ENCODE measurements at regions not wholly inside any gene's neighbourhood (a gene's known extent, or its start where the extent isn't known, plus 50 kb on each side); places are given as distances from the start of the nearest gene placed in this dataset.

GRCh38 chrY:15289821-15290220 lies 765.5 kb downstream of the NLGN4Y start:
- no peak overlapping the region for H2AFZ ChIP-seq (ENCODE audit: low read length)
- no peaks in the 10 kb centered on the region for H3K79me2 ChIP-seq (ENCODE audit: control insufficient read depth, insufficient read depth, low read length)
- H3K4me1 ChIP-seq (ENCODE audit: control insufficient read depth, extremely low read depth, insufficient read depth, low read length) = no peaks in the 10 kb centered on the region
- no peak overlapping the region for H3K27ac ChIP-seq (ENCODE audit: insufficient read depth, low read length)
- no peaks in the 10 kb centered on the region for H3K27me3 ChIP-seq (ENCODE audit: control insufficient read depth, insufficient read depth, low read length)
- H4K20me1 ChIP-seq (ENCODE audit: control insufficient read depth, extremely low read depth, insufficient read depth, low read length) = no peaks in the 10 kb centered on the region
- no peaks in the 10 kb centered on the region for H3K9me3 ChIP-seq (ENCODE audit: control insufficient read depth, insufficient read depth, low read depth, low read length)
- TF ChIP-seq CTCF (conservative IDR thresholded peaks at IDR 0.05 in 1 of 2, IDR thresholded peaks at IDR 0.05 in 1 of 2; ENCODE audit: low read depth in 1 of 2, low read length in 2 of 2) = no peak
- TF ChIP-seq EZH2 (IDR thresholded peaks at IDR 0.05; ENCODE audit: low read length, missing control alignments) = no peak
- DNase-seq (ENCODE audit: low read depth in 2 of 2) = no peak
- H3K36me3 ChIP-seq (ENCODE audit: control insufficient read depth, insufficient read depth, low read length) = no peaks in the 10 kb centered on the region
- no peak overlapping the region for H3K9ac ChIP-seq (ENCODE audit: insufficient read depth, low read length)
- H3K4me2 ChIP-seq (ENCODE audit: extremely low read depth, insufficient read depth, low read length) = no peak overlapping the region
- H3K4me3 ChIP-seq (replicated peaks in 1 of 4; ENCODE audit: control extremely low read depth in 1 of 4, insufficient read depth in 1 of 4, low read depth in 3 of 4, low read length in 4 of 4) = no peak overlapping the region

GRCh38 chrY:15292881-15293280 lies 768.6 kb downstream of the NLGN4Y start:
- H3K79me2 ChIP-seq (ENCODE audit: control insufficient read depth, insufficient read depth, low read length) = no peaks in the 10 kb centered on the region
- no peaks in the 10 kb centered on the region for H3K4me1 ChIP-seq (ENCODE audit: control insufficient read depth, extremely low read depth, insufficient read depth, low read length)
- no peaks in the 10 kb centered on the region for H3K9me3 ChIP-seq (ENCODE audit: control insufficient read depth, insufficient read depth, low read depth, low read length)
- no peaks in the 10 kb centered on the region for H4K20me1 ChIP-seq (ENCODE audit: control insufficient read depth, extremely low read depth, insufficient read depth, low read length)
- H3K4me2 ChIP-seq (ENCODE audit: extremely low read depth, insufficient read depth, low read length) = no peak overlapping the region
- no peak for DNase-seq (ENCODE audit: low read depth in 2 of 2)
- H3K36me3 ChIP-seq (ENCODE audit: control insufficient read depth, insufficient read depth, low read length) = no peaks in the 10 kb centered on the region
- no peak overlapping the region for H3K4me3 ChIP-seq (replicated peaks in 1 of 4; ENCODE audit: control extremely low read depth in 1 of 4, insufficient read depth in 1 of 4, low read depth in 3 of 4, low read length in 4 of 4)
- TF ChIP-seq CTCF (conservative IDR thresholded peaks at IDR 0.05 in 1 of 2, IDR thresholded peaks at IDR 0.05 in 1 of 2; ENCODE audit: low read depth in 1 of 2, low read length in 2 of 2) (no peak), EZH2 (IDR thresholded peaks at IDR 0.05; ENCODE audit: low read length, missing control alignments) (no peak)
- H3K27me3 ChIP-seq (ENCODE audit: control insufficient read depth, insufficient read depth, low read length) = no peaks in the 10 kb centered on the region
- H2AFZ ChIP-seq (ENCODE audit: low read length) = no peak overlapping the region
- H3K9ac ChIP-seq (ENCODE audit: insufficient read depth, low read length) = no peak overlapping the region
- H3K27ac ChIP-seq (ENCODE audit: insufficient read depth, low read length) = no peak overlapping the region

GRCh38 chrY:15301879-15302278 lies 777.5 kb downstream of the NLGN4Y start:
- no peak overlapping the region for H3K4me2 ChIP-seq (ENCODE audit: extremely low read depth, insufficient read depth, low read length)
- TF ChIP-seq CTCF (conservative IDR thresholded peaks at IDR 0.05 in 1 of 2, IDR thresholded peaks at IDR 0.05 in 1 of 2; ENCODE audit: low read depth in 1 of 2, low read length in 2 of 2) = no peak
- TF ChIP-seq EZH2 (IDR thresholded peaks at IDR 0.05; ENCODE audit: low read length, missing control alignments) = no peak
- no peak overlapping the region for H3K27ac ChIP-seq (ENCODE audit: insufficient read depth, low read length)
- no peaks in the 10 kb centered on the region for H3K36me3 ChIP-seq (ENCODE audit: control insufficient read depth, insufficient read depth, low read length)
- H3K79me2 ChIP-seq (ENCODE audit: control insufficient read depth, insufficient read depth, low read length) = no peaks in the 10 kb centered on the region
- no peak overlapping the region for H3K9ac ChIP-seq (ENCODE audit: insufficient read depth, low read length)
- no peaks in the 10 kb centered on the region for H3K9me3 ChIP-seq (ENCODE audit: control insufficient read depth, insufficient read depth, low read depth, low read length)
- H3K4me3 ChIP-seq (replicated peaks in 1 of 4; ENCODE audit: control extremely low read depth in 1 of 4, insufficient read depth in 1 of 4, low read depth in 3 of 4, low read length in 4 of 4) = no peak overlapping the region
- H3K4me1 ChIP-seq (ENCODE audit: control insufficient read depth, extremely low read depth, insufficient read depth, low read length) = no peaks in the 10 kb centered on the region
- no peaks in the 10 kb centered on the region for H4K20me1 ChIP-seq (ENCODE audit: control insufficient read depth, extremely low read depth, insufficient read depth, low read length)
- DNase-seq (ENCODE audit: low read depth in 2 of 2) = no peak
- H2AFZ ChIP-seq (ENCODE audit: low read length) = no peak overlapping the region
- H3K27me3 ChIP-seq (ENCODE audit: control insufficient read depth, insufficient read depth, low read length) = no peaks in the 10 kb centered on the region
